Mammary epithelial cell (primary cell): ENCODE measurements at regions not wholly inside any gene's neighbourhood (a gene's known extent, or its start where the extent isn't known, plus 50 kb on each side); places are given as distances from the start of the nearest gene placed in this dataset.

Experiments
- CTCF ChIP-seq, 2 donors: IDR thresholded peaks in 1 of 2; conservative IDR thresholded peaks in 1 of 2; 2 replicates each; pipeline ENCODE4 v1.5.1; 2011 to 2012; ENCODE audit warnings: inconsistent platforms in 2 of 2, low read length in 2 of 2, mild to moderate bottlenecking in 2 of 2, control low read depth in 1 of 2, low read depth in 1 of 2; ENCODE audit not compliant: insufficient read depth in 1 of 2; ENCODE audit errors: extremely low read depth in 1 of 2
- EZH2 ChIP-seq: IDR thresholded peaks from 2 replicates; pipeline ENCODE4 v1.6.1; 2012; ENCODE audit warnings: low read length, inconsistent platforms, borderline replicate concordance

GRCh38 chr10:36448760-36449691 is 676.4 kb upstream of the ANKRD30A start:
- no peak for TF ChIP-seq EZH2
- TF ChIP-seq CTCF (conservative IDR thresholded peaks at IDR 0.05 in 1 of 2, IDR thresholded peaks at IDR 0.05 in 1 of 2; ENCODE audit: extremely low read depth in 1 of 2, insufficient read depth in 1 of 2, low read depth in 1 of 2, low read length in 2 of 2), result no peak
